HG03432 (cell line): ENCODE measurements at regions not wholly inside any gene's neighbourhood (a gene's known extent, or its start where the extent isn't known, plus 50 kb on each side); places are given as distances from the start of the nearest gene placed in this dataset.

Source experiments
- ATAC-seq: cut with Tn5 transposase; IDR thresholded peaks from one replicate; pipeline ENCODE4 v1.9.1; 2021; ENCODE audit warnings: mild to moderate bottlenecking, moderate library complexity; ENCODE audit not compliant: unreplicated experiment

DNA sequence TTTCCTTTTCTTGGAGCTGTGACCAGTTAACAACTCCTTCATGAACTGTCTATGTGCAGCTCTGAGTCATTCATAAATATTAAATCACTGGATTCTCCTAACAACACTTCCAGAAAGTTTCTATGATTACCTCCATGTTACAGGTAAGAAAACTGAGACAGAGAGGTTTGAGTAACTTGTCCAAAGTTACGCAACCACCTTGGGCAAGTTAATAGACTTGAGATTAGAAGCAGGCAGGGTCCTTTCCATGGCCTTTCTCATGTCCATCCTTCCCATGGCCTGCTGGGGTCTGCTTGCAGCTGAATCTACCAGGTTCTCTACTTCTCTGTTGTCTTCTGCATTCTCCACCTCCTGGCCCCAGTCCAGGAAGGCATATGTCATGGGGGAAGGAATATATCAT is 648.8 kb upstream of the MKI67 start:
- no peak for ATAC-seq

DNA sequence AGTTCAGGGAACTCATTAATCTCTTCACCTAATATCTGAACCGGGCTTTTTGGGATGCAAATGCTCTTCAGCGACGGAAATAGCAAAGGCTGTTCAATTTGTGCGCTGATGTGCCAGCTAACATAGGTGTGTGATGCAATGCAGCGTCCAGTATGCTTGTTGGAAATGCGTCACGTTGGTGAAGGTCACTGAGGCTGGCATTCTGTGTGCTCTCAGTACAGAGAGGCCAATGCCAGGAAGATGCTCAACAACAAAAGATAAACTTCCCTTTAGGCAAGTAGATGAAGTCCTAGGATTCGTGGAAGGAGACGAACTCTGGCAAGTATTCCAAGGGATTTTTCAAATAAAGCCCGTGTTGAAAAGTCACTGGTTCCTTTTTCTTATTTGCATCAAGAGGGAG is 649.5 kb upstream of the MKI67 start:
- no peak for ATAC-seq

DNA sequence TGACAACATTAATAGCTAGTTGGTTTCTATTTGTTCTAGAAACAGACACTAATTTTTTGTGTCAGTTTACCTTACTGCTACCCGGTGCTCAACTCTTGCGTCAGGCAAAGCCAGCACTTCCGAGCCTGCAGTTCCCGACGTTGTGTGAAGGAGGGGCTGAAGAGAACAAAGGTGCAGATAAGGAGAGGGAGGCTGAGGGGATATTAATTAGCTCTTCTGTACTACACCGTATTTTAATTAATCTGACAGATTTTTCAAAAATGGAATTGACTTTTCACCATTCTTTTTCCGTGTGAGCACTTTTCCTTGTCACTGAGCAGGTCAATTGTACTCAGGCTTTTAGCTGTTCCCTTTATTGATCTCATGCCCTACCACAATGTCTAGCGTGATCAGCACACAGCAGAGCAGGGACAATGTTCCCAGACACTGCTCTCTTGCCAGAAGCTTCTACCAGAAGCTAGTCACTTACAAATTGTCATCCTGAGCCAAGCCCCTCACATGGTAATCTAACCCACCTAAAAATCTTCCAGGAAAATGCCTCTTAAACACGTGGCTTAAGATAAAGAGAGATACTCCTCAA is 650.5 kb upstream of the MKI67 start:
- no peak for ATAC-seq

DNA sequence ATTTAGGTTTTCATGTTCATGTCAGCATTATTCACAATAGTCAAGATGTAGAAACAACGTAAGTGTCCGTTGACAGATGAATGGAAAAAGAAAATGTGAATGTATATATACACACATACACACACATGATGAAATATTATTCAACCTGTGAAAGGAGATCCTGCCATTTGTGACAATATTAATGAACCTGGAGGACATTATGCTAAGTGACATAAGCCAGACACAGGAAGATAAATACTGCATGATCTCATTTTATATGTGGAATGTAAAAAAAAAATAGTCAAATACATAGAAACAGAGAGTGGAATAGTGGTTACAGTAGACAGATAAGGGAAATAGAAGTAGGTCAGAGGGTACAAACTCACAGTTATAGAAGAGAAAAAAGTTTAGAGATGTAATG is 651.1 kb upstream of the MKI67 start:
- no peak for ATAC-seq

DNA sequence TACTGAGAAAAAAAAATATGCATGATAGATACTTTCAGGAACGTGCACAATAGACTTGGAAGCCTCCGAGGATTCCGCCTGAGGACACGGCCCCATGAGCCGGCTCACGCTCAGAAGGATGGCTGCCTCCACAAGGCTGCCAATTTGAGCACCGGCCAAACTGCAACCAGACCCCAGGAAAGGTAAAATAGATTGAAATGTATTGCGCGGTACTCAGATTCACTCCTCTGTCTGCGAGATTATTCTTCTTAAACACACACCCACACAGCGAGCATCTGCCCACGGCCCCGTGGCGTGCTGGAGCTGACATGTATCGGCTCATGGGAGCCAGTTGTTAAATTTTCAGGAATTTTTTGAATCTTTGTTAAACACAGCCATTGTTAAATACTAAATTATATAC is 653.2 kb upstream of the MKI67 start:
- ATAC-seq, result no peak

DNA sequence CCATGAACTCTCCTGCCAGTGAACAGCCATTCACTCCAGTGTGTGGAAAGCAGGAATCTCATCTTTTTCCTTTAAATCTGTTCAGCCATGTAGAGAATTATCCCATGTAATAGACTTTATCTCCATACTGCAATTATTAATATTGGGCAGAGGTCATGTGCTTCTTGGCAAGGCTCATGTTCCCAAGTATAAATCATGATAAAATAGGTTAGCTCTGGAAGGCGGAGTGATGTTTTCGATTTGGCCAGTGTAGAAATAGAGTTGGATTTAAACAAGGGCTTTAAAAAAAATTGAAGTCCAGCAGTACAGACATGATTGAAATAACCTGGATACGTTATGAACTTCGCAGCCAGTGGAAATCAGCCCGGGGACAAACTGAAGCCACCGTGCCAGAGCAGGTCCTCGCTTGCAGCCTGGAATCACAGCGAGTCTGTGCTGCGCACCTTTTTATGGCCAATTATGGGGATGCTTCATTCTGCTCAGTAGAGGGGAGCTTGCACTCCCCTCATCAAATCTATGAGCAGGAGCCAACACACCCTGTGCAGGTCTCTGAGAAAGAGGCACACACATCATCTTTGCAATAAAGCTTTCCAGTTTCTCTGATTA is 654.0 kb upstream of the MKI67 start:
- no peak for ATAC-seq

DNA sequence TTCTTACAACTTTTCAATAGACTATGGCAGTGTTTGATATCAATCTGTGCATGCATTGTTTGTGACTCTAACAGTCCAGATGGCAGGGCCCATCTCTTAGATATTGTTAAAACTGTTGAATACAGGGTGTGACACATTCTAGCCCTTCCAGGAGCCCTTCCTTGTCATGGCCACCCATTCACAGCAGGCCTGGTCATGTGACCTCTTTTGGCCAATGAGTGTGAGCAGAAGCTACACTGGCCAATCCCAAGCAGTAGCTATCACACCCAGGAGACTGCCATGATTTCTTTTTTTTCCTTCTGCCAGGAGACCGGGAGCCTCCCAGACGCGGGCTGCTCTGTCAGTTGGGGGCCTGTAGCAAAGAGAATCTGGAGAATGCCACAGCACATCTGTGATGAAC is 655.4 kb upstream of the MKI67 start:
- no peak for ATAC-seq

DNA sequence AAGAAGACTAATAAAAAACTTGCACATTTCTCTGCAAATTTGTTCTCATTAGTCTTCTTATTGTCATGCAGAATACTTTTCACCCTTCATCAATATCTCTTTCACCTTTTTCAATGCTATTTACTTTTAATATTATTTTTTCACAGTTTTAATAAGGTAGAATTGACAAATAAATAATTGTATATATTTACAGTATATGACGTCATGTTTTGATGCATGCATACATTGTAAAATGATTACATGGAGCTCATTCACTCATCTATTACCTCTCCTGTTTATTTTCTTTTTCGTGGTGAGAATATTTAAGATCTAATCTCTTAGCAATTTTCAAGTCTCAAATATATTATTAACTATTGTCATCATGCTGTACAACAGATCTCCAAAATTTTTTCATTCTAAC is 658.2 kb upstream of the MKI67 start:
- no peak for ATAC-seq

DNA sequence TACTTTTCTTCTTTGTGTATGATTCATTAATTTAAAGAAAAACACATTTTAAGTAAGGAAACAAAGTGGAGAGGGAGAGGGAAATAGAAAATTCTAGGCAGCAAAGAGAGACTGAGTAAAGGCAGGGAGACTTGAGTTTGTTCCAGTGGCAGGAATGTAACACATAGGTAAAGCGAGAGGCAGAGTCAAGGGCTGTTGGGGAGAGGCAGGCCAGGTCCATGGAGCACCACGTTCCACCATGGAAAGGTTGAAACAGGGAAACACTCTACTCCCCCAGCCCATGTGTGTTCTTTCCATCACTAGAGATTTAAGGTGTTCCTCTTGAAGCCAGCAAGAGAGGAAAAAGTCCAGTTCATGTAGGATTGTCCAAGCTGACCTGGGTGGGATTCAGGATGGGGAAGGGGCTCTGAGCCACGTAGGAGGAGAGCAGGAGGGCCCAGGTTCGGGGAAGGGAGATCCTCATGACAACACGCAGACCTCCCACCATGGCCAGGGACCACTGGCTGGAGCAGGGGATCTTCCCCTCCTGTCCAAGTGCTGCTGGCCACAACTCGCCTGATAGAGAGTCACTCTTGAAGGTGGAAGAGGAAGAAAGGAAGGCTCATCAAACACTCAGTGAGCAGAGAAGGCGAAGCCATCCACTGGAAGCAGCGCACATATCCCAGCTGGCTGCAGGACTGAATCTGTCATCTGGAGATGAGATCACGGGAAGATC is 666.4 kb upstream of the MKI67 start:
- no peak for ATAC-seq

DNA sequence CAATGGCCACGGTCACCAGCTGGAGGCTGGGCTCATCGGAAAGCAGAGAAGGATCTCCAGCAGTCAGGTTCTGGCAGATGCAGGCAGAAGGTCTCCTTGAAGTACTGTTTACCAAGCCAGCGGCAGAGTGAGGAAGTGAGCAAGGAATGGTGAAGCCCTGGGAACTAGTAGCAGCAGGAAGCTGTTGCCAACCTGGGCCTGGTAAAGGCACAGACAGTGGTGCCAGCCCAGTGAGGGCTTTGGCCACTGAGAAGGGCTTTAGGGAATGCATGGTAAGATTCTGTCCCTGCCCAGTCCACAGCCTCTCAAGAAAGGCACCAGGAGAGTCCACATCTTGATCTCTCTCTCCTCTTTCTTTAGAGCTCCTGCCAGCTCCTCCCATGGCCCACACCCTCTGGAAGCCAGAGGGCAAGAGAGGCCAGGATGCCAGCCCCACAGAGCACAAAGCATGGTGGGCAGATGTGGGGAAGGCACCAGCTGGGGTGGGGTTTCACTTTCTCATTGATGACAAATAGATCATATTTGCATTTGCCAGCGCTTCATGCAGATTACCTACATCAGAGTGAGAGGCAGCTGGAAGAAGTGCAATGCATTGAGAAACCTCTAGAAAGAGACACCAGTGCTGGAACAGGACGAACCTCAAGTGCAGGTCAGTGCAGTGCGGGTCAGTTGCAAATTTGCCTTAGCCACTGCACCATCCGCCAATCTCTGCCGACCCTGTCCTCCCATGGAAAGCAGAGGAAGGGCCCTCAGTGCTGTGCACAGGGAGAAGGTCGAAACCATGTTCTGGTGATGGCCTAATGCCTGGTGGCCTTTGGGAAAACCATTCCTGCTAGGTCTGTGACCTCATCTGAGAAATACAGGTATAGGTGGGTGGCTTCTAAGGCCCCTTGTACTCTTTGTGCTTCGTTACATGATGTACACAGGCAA is 667.8 kb upstream of the MKI67 start:
- no peak for ATAC-seq

DNA sequence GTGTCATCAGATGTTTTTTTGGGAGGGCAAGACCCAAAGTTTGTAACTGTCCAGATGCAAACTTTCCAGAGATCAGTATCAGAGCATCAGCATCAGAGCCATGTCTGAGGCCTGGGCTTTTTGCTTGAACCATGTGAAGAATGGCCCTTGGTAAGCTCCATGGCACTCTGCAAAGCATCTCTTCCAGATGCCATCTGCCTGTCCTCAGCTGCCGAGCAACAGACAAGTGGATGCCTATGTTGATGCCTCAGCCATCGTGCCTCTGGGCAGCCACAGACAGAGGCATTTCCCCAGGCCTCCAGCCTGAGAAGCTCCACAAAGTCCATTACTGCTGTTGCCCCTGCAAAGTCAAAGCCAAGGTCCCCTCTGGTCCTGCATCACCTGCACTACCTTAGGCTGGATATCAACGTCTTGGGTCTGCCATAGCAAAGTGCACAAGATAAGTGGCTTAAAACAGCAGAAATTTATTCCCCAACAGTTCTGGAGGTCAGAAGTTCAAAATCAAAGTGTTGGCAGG is 670.2 kb upstream of the MKI67 start:
- ATAC-seq, result no peak

DNA sequence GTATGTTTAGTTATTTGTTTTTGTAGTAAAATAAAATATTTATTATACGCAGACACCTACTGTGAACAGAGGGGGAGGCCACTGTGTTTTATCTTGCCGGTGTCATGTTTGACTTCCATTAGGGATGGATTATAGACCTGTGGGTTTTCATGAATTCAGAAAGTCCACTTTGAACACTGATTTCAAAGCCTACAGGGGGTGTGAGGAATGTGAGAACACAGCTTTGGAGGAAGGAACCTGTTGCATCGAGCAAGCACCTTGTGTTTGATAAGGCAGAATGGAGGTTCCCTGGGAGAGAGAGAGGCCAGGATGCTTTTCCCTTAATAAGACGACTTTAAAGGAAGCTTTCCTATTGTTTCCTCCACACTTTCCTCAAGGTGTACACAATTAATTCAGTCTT is 665.0 kb upstream of the MGMT start:
- no peak for ATAC-seq

DNA sequence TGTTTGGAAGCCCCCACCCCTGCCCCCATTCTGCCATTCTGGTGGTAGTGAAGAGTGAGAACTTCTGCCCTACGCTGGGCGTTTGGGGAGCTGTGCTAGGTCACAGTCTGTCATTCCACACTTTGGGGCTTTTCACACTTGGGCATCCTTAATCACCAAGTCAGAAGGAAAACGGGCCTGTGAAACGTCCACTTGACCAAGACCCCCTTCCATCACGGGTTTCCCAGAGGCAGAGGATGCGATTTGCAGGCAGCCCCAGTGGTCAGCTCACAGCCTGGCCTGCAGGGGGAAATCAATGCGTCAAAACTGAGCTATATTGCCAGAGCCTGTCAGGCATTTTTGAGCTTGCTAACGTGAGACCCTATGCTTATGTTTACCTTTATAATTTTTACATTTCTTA is 663.3 kb upstream of the MGMT start:
- ATAC-seq, result no peak

DNA sequence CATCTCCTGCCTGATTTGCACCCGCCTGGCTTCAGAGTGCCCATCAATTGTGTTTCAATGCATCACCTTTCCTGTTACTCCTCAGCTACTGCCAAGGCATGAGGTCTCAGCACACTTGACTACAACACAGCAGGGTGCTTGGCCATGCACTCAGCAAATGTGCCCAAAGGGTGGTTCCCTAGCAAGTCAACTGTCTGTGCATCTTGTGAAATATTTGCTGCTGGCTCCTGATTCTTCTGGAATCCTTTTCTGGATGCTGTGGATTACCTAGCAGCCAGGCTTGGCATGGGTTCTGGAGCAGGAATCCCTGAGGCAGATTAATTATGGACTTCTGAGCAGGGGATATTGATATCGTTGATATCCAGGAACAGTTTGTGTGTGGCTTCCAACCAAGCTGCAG is 662.6 kb upstream of the MGMT start:
- ATAC-seq, result no peak

DNA sequence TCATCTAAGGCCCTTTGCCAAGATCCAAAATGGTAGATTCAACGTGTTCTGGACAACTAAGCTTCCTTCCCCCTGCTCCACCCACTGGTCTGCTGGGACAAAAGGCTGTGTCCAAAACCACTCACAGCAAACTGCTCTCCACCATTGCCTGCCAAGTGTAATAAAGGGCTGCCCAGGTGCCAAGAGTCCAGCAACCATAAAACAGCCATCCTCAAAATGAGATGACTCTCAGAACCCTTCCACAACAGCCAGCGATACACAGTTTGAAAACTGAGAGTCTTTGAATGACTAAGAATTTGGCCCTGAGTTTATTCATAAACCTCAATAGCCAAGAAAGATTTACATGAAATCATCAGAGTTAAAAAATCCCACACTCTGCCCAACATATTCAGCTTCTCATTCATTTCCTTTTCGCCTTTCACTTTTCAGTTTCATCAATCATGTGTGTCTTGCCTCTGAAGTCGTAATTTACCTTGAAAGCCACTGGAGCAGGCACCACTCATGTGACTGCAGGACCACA is 658.1 kb upstream of the MGMT start:
- no peak for ATAC-seq

DNA sequence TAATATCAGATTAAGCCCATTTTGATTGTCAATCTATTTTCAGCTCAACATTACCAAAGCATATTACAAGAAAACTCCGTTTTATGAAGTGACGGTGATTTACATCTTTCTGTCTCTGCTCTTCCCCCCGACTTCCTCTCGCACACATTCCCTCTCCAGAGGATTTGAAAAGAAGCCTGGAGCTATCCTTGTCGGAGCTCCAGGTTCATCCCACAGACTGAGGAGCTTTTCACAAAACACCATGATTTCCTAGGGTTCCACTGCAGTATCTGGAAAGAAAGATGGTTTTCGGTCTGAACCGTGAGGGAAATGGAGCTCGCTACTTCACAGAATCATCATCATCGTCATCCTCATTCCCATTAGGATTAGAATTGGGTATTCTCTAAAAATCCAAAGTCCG is 655.5 kb upstream of the MGMT start:
- no peak for ATAC-seq

DNA sequence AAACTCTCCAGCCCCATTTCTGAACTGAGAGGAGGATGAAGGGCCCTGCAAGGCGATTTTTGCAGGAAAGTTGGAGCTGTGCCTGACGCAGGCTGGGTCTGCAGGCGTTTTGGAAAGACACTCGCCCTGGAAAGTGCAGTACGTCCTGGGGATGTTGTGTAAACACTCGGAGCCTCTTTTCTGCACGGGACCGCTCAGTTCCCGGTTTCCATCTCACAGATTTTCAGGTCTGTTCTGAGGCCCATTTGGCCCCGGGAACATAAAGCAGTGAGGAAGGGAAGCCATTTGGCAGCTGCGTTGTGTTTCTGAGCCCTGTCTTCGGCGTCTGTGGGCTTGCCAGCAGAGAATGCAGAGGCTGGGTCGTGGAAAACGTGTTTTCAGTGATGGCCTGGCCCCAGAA is 655.0 kb upstream of the MGMT start:
- ATAC-seq, result no peak

DNA sequence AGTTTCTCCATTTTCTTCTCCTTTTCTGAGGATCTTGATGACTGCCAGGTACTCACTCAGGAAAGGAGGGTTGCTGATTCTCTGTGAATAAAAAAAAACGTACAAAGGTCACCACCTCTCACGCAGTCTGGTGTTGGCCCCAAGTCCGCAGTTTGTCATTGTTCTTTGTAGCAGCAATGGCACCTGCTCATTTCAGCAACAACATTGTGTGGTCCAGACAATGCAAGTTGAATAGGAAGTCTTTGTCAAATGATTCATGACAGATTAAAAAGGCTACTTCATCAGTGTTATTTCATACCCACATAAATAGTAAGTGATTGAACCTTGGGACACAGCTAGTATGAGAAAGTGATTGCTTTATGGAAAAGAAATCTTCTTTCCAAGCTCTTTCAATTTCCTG is 653.5 kb upstream of the MGMT start:
- no peak for ATAC-seq

DNA sequence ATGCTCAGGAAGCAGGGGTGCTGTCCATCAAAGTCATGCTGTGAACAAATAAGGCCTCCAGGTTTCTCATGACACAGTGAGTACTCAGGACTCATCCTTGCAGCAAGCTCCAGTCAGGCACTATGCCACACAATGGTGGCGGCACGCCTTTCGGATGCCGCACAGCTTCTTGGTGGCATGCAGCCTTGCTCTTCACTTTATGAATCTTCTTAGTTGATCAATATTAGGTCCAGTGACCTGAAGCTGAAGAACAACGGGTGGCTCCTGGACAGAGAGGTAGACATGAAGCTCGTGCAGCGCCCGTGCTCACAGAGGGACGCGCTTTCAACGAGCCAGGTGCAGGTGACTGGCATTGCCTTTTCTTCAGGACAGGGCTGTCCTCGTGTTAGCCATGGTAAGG is 653.0 kb upstream of the MGMT start:
- no peak for ATAC-seq

DNA sequence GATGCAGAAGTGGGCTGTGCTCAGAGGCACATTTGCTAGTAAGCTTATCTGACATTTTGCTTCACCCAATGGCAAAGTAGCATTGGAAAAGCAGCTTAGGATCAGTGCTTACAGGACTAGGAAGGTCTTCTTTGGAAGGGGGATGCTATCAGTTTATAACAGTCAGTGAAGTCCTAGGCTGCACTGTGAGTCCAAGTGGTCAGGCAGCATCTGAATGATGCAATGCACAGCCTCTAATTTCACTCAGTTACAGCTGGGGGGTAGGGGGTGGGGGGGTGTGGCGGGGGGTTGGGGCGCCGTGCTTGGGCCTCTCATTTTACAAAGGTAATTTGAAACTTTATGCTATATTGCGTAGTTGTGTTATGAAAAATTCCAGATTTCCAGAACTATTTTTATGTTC is 652.3 kb upstream of the MGMT start:
- ATAC-seq, result no peak

DNA sequence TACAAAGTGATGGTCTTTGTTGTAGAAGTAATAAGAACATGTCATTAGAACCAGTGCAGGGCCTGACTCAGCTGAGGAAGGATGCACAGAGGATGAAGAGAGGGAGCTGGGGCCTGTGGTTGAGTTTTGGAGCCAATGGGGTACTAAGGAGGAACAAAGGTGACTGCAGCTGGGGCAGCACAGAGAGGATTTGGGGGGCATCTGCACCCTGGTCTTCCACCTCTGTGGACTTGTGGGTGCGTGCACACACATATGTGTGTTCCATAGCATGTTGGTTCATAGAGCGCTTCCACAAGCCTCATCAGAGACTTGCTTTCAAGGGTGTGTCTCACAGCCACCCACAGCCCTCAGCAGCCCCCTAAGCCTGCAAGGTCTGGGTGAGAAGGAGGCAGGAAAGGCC is 650.3 kb upstream of the MGMT start:
- no peak for ATAC-seq
